ENCODE measurements at regions not wholly inside any gene's neighbourhood (a gene's known extent, or its start where the extent isn't known, plus 50 kb on each side); places are given as distances from the start of the nearest gene placed in this dataset.

DNA sequence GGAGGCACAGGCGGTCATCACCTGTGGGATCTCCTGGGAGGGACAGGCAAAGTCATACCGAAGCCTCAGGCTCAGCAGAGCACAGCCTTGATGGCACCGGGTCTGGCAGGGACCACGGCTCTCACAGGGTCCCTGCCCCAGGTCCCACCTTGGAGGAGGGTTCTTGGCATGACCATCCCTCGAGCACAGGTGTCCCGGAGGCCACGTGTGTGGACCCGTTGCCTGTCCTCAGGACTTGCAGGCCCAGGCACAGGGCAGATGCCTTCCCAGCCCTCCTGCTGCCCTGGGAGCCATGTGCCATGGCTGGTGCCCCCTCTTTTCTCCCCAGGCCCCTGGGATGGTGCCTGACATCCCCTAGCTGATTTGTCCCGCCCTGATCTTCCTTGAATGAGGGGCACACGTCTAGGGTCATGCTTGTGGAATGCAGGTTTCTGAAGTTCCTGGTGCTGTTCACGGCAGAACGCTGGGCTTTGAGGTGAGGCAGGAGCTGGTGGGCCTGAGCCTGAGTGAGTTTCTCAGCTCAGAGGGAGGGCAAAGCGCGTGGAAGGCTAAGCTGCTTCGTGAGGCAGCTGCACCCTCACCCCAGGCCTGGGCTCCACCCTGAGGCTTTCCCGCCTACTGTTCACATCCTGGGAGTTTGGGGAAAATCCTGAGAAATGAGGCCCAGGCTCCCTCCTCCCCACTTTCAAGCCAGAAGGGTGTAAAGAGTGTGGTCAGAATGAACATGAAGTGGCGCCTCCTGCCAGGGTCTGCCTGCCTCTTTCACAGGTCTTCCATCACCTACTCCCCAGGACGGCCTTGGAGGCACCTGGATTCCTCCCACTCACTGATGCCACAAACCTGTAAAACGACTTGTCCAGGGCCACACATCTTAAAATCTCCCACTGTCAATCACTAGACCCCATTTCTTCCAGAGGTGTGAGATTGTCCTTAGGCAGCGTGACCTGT, 325.8 kb upstream of the B3GAT1 start:
- TF ChIP-seq, protein P1, sequence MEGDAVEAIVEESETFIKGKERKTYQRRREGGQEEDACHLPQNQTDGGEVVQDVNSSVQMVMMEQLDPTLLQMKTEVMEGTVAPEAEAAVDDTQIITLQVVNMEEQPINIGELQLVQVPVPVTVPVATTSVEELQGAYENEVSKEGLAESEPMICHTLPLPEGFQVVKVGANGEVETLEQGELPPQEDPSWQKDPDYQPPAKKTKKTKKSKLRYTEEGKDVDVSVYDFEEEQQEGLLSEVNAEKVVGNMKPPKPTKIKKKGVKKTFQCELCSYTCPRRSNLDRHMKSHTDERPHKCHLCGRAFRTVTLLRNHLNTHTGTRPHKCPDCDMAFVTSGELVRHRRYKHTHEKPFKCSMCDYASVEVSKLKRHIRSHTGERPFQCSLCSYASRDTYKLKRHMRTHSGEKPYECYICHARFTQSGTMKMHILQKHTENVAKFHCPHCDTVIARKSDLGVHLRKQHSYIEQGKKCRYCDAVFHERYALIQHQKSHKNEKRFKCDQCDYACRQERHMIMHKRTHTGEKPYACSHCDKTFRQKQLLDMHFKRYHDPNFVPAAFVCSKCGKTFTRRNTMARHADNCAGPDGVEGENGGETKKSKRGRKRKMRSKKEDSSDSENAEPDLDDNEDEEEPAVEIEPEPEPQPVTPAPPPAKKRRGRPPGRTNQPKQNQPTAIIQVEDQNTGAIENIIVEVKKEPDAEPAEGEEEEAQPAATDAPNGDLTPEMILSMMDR (IDR thresholded peaks at IDR 0.05; ENCODE audit: poor library complexity, severe bottlenecking): no peak
- no peaks in the 10 kb centered on the region for H3K4me1 ChIP-seq (ENCODE audit: insufficient read depth, poor library complexity, severe bottlenecking)
- no peak for ATAC-seq (ENCODE audit: low read depth)
- H3K27ac ChIP-seq (ENCODE audit: poor library complexity, severe bottlenecking): no peak overlapping the region
- no peak for DNase-seq (ENCODE audit: low spot score)
- H3K9me3 ChIP-seq (ENCODE audit: severe bottlenecking): no peaks in the 10 kb centered on the region
- H3K4me3 ChIP-seq (ENCODE audit: severe bottlenecking): no peak overlapping the region
- H3K27me3 ChIP-seq (ENCODE audit: insufficient read depth, poor library complexity, severe bottlenecking): no peaks in the 10 kb centered on the region
- no peaks in the 10 kb centered on the region for H3K36me3 ChIP-seq (ENCODE audit: low read depth)

DNA sequence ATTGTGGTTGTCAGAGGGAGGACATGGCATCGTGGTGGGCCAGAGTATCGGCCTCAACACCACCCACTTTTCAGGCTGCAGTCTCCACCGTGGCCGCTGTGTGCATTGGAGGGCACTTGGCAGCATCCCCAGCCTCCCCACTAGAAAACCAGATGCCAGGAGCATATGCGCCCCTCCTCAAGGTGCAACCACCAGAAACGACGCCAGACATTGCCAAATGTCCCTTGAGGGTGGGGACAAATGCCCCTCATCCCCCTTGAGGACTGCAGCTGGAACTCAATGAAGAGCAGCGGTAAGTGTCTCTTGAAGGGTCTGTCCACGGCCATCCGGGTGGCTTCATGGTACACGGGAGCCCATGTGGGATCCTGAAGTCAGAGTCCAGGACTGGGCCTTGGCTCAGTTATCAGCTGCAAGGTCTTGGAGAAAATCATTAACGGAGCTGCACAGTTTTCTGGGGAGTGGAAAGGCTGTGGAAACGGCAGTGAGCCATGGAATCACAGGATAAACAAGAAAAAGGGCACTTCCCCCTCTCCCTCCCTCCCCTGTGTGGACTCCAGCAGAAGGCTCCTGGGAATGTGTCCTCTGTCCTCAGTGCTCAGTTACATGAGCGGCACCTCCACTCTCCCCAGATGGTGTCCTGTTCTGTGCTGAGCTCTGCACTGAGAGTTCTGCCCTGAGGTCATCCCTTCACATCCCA, 324.4 kb upstream of the B3GAT1 start:
- no peak overlapping the region for H3K27ac ChIP-seq (ENCODE audit: poor library complexity, severe bottlenecking)
- no peaks in the 10 kb centered on the region for H3K36me3 ChIP-seq (ENCODE audit: low read depth)
- H3K9me3 ChIP-seq (ENCODE audit: severe bottlenecking): no peaks in the 10 kb centered on the region
- DNase-seq (ENCODE audit: low spot score) (no peak), ATAC-seq (ENCODE audit: low read depth) (no peak)
- TF ChIP-seq, protein P1 (IDR thresholded peaks at IDR 0.05; ENCODE audit: poor library complexity, severe bottlenecking): no peak
- no peak overlapping the region for H3K4me3 ChIP-seq (ENCODE audit: severe bottlenecking)
- peaks cover under 1% of the 10 kb centered on the region for H3K27me3 ChIP-seq (ENCODE audit: insufficient read depth, poor library complexity, severe bottlenecking)
- no peaks in the 10 kb centered on the region for H3K4me1 ChIP-seq (ENCODE audit: insufficient read depth, poor library complexity, severe bottlenecking)

DNA sequence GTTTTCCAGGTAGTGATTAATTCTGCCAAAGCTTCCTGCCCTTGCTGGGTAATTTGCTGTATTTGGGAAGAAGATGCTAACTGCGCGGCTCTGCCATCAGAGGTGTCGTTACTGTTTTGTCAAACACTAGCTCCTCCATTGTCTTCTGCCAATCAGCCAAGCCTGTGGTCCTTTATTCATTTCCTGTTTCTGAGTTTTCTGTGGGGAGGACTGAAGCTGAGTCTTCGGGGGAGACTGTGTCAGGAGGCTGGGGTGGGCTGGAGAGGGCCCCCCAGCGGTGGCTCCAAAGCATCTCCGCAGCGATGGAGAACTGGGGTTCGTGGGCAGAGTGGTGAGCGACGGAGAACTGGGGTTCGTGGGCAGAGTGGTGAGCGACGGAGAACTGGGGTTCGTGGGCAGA, 322.9 kb upstream of the B3GAT1 start:
- no peak for ATAC-seq (ENCODE audit: low read depth)
- no peak overlapping the region for H3K27ac ChIP-seq (ENCODE audit: poor library complexity, severe bottlenecking)
- H3K4me1 ChIP-seq (ENCODE audit: insufficient read depth, poor library complexity, severe bottlenecking): no peaks in the 10 kb centered on the region
- no peaks in the 10 kb centered on the region for H3K36me3 ChIP-seq (ENCODE audit: low read depth)
- H3K9me3 ChIP-seq (ENCODE audit: severe bottlenecking): no peaks in the 10 kb centered on the region
- TF ChIP-seq, protein P1 (IDR thresholded peaks at IDR 0.05; ENCODE audit: poor library complexity, severe bottlenecking): no peak
- H3K4me3 ChIP-seq (ENCODE audit: severe bottlenecking): no peak overlapping the region
- no peak for DNase-seq (ENCODE audit: low spot score)
- peaks cover 3% of the 10 kb centered on the region for H3K27me3 ChIP-seq (ENCODE audit: insufficient read depth, poor library complexity, severe bottlenecking)

DNA sequence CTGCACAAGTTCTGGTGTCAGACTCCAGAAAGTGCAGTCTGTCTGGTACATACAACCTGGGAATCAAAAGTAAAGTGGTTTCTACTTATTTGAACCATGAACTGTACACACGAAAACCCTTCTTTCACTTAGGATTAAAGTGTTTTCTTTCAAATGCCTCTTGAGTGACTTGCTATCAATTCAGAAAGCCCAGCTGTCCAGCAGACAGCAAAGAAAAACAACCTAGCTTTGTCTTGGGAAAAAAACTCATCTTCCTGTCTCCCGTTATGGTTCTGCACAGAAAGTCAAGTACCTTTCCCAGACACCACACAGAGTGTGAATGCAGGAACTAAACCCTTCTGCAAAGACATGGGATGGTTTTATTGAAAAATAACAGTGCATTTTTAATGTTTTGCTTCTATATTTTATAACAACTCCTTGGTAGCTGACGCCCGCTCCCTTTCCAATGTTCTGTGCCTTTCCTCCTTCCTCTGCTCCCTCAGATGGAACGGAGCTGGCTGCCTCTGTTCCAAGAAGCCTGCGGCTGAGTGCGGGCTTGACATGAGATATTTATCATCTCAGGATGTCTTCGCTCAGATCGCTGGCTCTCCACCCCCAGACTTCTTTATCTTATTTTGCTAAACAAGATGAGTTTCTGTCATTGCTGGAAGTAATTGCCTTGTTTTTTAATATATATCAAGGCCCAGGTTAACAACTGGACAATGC, 322.3 kb upstream of the B3GAT1 start:
- TF ChIP-seq, protein P1 (IDR thresholded peaks at IDR 0.05; ENCODE audit: poor library complexity, severe bottlenecking): no peak
- DNase-seq (ENCODE audit: low spot score) (no peak), ATAC-seq (ENCODE audit: low read depth) (no peak)
- no peak overlapping the region for H3K27ac ChIP-seq (ENCODE audit: poor library complexity, severe bottlenecking)
- no peaks in the 10 kb centered on the region for H3K9me3 ChIP-seq (ENCODE audit: severe bottlenecking)
- no peaks in the 10 kb centered on the region for H3K4me1 ChIP-seq (ENCODE audit: insufficient read depth, poor library complexity, severe bottlenecking)
- H3K36me3 ChIP-seq (ENCODE audit: low read depth): no peaks in the 10 kb centered on the region
- H3K27me3 ChIP-seq (ENCODE audit: insufficient read depth, poor library complexity, severe bottlenecking): peaks cover 3% of the 10 kb centered on the region
- H3K4me3 ChIP-seq (ENCODE audit: severe bottlenecking): no peak overlapping the region
